ENCODE measurements at regions not wholly inside any gene's neighbourhood (a gene's known extent, or its start where the extent isn't known, plus 50 kb on each side); places are given as distances from the start of the nearest gene placed in this dataset.
"Not testable (repeated sequence)": the region's sequence is repeated elsewhere in the genome, so short reads cannot be mapped to it uniquely, and the experiment has no call there.

GRCh38 chr4:186957952-186958555, 234.4 kb upstream of the FAT1 start:
- WGBS (ENCODE audit: insufficient coverage, insufficient read length), result no CpG with 5 or more reads among the region's 3 CpGs
- Histone ChIP-seq H3K4me3 (ENCODE audit: low read length) (no peak overlapping the region), H3K36me3 (ENCODE audit: control insufficient read depth, insufficient read depth, low read length) (no peaks in the 10 kb centered on the region), H3K9me3 (ENCODE audit: control insufficient read depth, insufficient read depth, low read length) (no peaks in the 10 kb centered on the region), H3K4me1 (ENCODE audit: control insufficient read depth, insufficient read depth, low read length) (no peaks in the 10 kb centered on the region), H3K27me3 (ENCODE audit: control insufficient read depth, insufficient read depth, low read length) (no peaks in the 10 kb centered on the region), H3K27ac (ENCODE audit: low read length) (no peak overlapping the region)
- DNase-seq (ENCODE audit: low read depth, low spot score), result no peak

- no peak overlapping the region for H3K4me3 ChIP-seq (ENCODE audit: low read length)
- no peaks in the 10 kb centered on the region for H3K36me3 ChIP-seq (ENCODE audit: control insufficient read depth, insufficient read depth, low read length)
- no peaks in the 10 kb centered on the region for H3K27me3 ChIP-seq (ENCODE audit: control insufficient read depth, insufficient read depth, low read length)
- no peaks in the 10 kb centered on the region for H3K9me3 ChIP-seq (ENCODE audit: control insufficient read depth, insufficient read depth, low read length)
- DNase-seq (ENCODE audit: low read depth, low spot score), result no peak
- no peak overlapping the region for H3K27ac ChIP-seq (ENCODE audit: low read length)
- H3K4me1 ChIP-seq (ENCODE audit: control insufficient read depth, insufficient read depth, low read length), result no peaks in the 10 kb centered on the region
- WGBS (ENCODE audit: insufficient coverage, insufficient read length), result no CpG with 5 or more reads among the region's 9 CpGs
Measured at GRCh38 chr4:186958726-186959350, 235.2 kb upstream of the FAT1 start.

- no peaks in the 10 kb centered on the region for H3K4me1 ChIP-seq (ENCODE audit: control insufficient read depth, insufficient read depth, low read length)
- H3K4me3 ChIP-seq (ENCODE audit: low read length), result no peak overlapping the region
- 100% methylated on average over 3 of the region's 12 CpGs for WGBS (ENCODE audit: insufficient coverage, insufficient read length)
- no peaks in the 10 kb centered on the region for H3K9me3 ChIP-seq (ENCODE audit: control insufficient read depth, insufficient read depth, low read length)
- H3K27me3 ChIP-seq (ENCODE audit: control insufficient read depth, insufficient read depth, low read length), result no peaks in the 10 kb centered on the region; the same call in 1 of the 2 replicates
- H3K27ac ChIP-seq (ENCODE audit: low read length), result no peak overlapping the region
- no peaks in the 10 kb centered on the region for H3K36me3 ChIP-seq (ENCODE audit: control insufficient read depth, insufficient read depth, low read length)
- DNase-seq (ENCODE audit: low read depth, low spot score), result no peak
Measured at GRCh38 chr4:186979961-186980745, 256.5 kb upstream of the FAT1 start.

- no peaks in the 10 kb centered on the region for H3K9me3 ChIP-seq (ENCODE audit: control insufficient read depth, insufficient read depth, low read length)
- H3K4me3 ChIP-seq (ENCODE audit: low read length), result no peak overlapping the region
- no peak for DNase-seq (ENCODE audit: low read depth, low spot score)
- no peaks in the 10 kb centered on the region for H3K4me1 ChIP-seq (ENCODE audit: control insufficient read depth, insufficient read depth, low read length)
- no peaks in the 10 kb centered on the region; the same call in 1 of the 2 replicates for H3K27me3 ChIP-seq (ENCODE audit: control insufficient read depth, insufficient read depth, low read length)
- WGBS (ENCODE audit: insufficient coverage, insufficient read length), result no CpG with 5 or more reads among the region's 2 CpGs
- no peak overlapping the region for H3K27ac ChIP-seq (ENCODE audit: low read length)
- H3K36me3 ChIP-seq (ENCODE audit: control insufficient read depth, insufficient read depth, low read length), result no peaks in the 10 kb centered on the region
Measured at GRCh38 chr4:186981161-186981560, 257.5 kb upstream of the FAT1 start.

GRCh38 chr4:186982160-186982559, 258.5 kb upstream of the FAT1 start:
- no peaks in the 10 kb centered on the region; the same call in 1 of the 2 replicates for H3K27me3 ChIP-seq (ENCODE audit: control insufficient read depth, insufficient read depth, low read length)
- no peaks in the 10 kb centered on the region for H3K4me1 ChIP-seq (ENCODE audit: control insufficient read depth, insufficient read depth, low read length)
- H3K9me3 ChIP-seq (ENCODE audit: control insufficient read depth, insufficient read depth, low read length), result no peaks in the 10 kb centered on the region
- H3K36me3 ChIP-seq (ENCODE audit: control insufficient read depth, insufficient read depth, low read length), result no peaks in the 10 kb centered on the region
- DNase-seq (ENCODE audit: low read depth, low spot score), result no peak
- H3K4me3 ChIP-seq (ENCODE audit: low read length), result no peak overlapping the region
- WGBS (ENCODE audit: insufficient coverage, insufficient read length), result 100% methylated on average over 2 of the region's 7 CpGs
- no peak overlapping the region for H3K27ac ChIP-seq (ENCODE audit: low read length)

GRCh38 chr4:186984105-186984644, 260.5 kb upstream of the FAT1 start:
- Histone ChIP-seq H3K36me3 (ENCODE audit: control insufficient read depth, insufficient read depth, low read length) (no peaks in the 10 kb centered on the region), H3K27me3 (ENCODE audit: control insufficient read depth, insufficient read depth, low read length) (no peaks in the 10 kb centered on the region; the same call in 1 of the 2 replicates), H3K4me1 (ENCODE audit: control insufficient read depth, insufficient read depth, low read length) (no peaks in the 10 kb centered on the region), H3K4me3 (ENCODE audit: low read length) (no peak overlapping the region), H3K9me3 (ENCODE audit: control insufficient read depth, insufficient read depth, low read length) (no peaks in the 10 kb centered on the region), H3K27ac (ENCODE audit: low read length) (no peak overlapping the region)
- DNase-seq (ENCODE audit: low read depth, low spot score), result no peak
- no CpG with 5 or more reads among the region's 7 CpGs for WGBS (ENCODE audit: insufficient coverage, insufficient read length)

- no peaks in the 10 kb centered on the region for H3K9me3 ChIP-seq (ENCODE audit: control insufficient read depth, insufficient read depth, low read length)
- no CpG with 5 or more reads among the region's 3 CpGs for whole genome bisulfite sequencing (ENCODE audit: insufficient coverage, insufficient read length)
- no peaks in the 10 kb centered on the region for H3K4me1 ChIP-seq (ENCODE audit: control insufficient read depth, insufficient read depth, low read length)
- H3K36me3 ChIP-seq (ENCODE audit: control insufficient read depth, insufficient read depth, low read length), result no peaks in the 10 kb centered on the region
- DNase-seq (ENCODE audit: low read depth, low spot score), result no peak
- H3K27me3 ChIP-seq (ENCODE audit: control insufficient read depth, insufficient read depth, low read length), result no peaks in the 10 kb centered on the region
- no peak overlapping the region for H3K27ac ChIP-seq (ENCODE audit: low read length)
- H3K4me3 ChIP-seq (ENCODE audit: low read length), result no peak overlapping the region
Measured at GRCh38 chr4:186999686-187000085, 276.0 kb upstream of the FAT1 start.

GRCh38 chr4:187000281-187000680, 276.6 kb upstream of the FAT1 start:
- H3K4me1 ChIP-seq (ENCODE audit: control insufficient read depth, insufficient read depth, low read length), result no peaks in the 10 kb centered on the region

GRCh38 chr4:187002133-187002532, 278.5 kb upstream of the FAT1 start:
- not testable (repeated sequence) for H3K9me3 ChIP-seq (ENCODE audit: control insufficient read depth, insufficient read depth, low read length); H3K36me3 ChIP-seq (ENCODE audit: control insufficient read depth, insufficient read depth, low read length); H3K4me3 ChIP-seq (ENCODE audit: low read length); DNase-seq (ENCODE audit: low read depth, low spot score); H3K4me1 ChIP-seq (ENCODE audit: control insufficient read depth, insufficient read depth, low read length); H3K27ac ChIP-seq (ENCODE audit: low read length); H3K27me3 ChIP-seq (ENCODE audit: control insufficient read depth, insufficient read depth, low read length)
- no CpG with 5 or more reads among the region's 6 CpGs for WGBS (ENCODE audit: insufficient coverage, insufficient read length)

More at GRCh38 chr4:187000281-187000680, 276.6 kb upstream of the FAT1 start:
- no peak overlapping the region for H3K27ac ChIP-seq (ENCODE audit: low read length)
- no peaks in the 10 kb centered on the region for H3K27me3 ChIP-seq (ENCODE audit: control insufficient read depth, insufficient read depth, low read length)
- H3K9me3 ChIP-seq (ENCODE audit: control insufficient read depth, insufficient read depth, low read length), result no peaks in the 10 kb centered on the region
- no CpG with 5 or more reads among the region's 2 CpGs for WGBS (ENCODE audit: insufficient coverage, insufficient read length)
- DNase-seq (ENCODE audit: low read depth, low spot score), result no peak
- no peak overlapping the region for H3K4me3 ChIP-seq (ENCODE audit: low read length)
- no peaks in the 10 kb centered on the region for H3K36me3 ChIP-seq (ENCODE audit: control insufficient read depth, insufficient read depth, low read length)

GRCh38 chr4:187004628-187005027, 281.0 kb upstream of the FAT1 start:
- no peak overlapping the region for H3K4me3 ChIP-seq (ENCODE audit: low read length)
- DNase-seq (ENCODE audit: low read depth, low spot score), result no peak
- WGBS (ENCODE audit: insufficient coverage, insufficient read length), result no CpG with 5 or more reads among the region's 2 CpGs
- H3K9me3 ChIP-seq (ENCODE audit: control insufficient read depth, insufficient read depth, low read length), result no peaks in the 10 kb centered on the region
- H3K4me1 ChIP-seq (ENCODE audit: control insufficient read depth, insufficient read depth, low read length), result no peaks in the 10 kb centered on the region
- H3K36me3 ChIP-seq (ENCODE audit: control insufficient read depth, insufficient read depth, low read length), result no peaks in the 10 kb centered on the region
- H3K27me3 ChIP-seq (ENCODE audit: control insufficient read depth, insufficient read depth, low read length), result no peaks in the 10 kb centered on the region
- no peak overlapping the region for H3K27ac ChIP-seq (ENCODE audit: low read length)

All from iPS DF 6.9 (cell line).